Pons (tissue), 1 donor: ENCODE measurements at regions not wholly inside any gene's neighbourhood (a gene's known extent, or its start where the extent isn't known, plus 50 kb on each side); places are given as distances from the start of the nearest gene placed in this dataset.
A peak's percentile ranks its signal among the peaks of the same experiment; 100 is the strongest.
"Not testable (repeated sequence)": the region's sequence is repeated elsewhere in the genome, so short reads cannot be mapped to it uniquely, and the experiment has no call there.

Source experiments
- DNase-seq: peaks from one replicate; pipeline ENCODE4 v3.0.0-alpha.2; 2016; ENCODE audit warnings: low spot score

DNA sequence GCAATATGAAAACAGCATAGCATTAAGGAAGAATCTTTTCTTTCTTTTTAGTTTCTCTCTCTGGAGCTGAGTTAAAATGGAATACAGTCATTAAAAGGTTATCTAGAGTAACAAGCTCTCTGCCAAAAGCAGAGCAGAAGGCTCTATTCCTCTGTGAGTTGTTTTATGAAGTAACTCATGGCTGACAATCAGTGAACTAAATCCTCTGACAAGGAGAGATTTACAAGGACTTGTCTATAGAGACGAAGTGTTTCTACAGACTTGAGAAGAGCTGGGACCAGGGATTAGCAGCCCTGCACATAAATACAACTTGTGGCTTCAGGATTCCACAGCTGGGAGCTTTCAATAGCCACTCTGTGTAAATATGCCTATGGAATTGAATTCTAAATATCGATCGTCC lies 192.5 kb upstream of the RAG2 start:
- no peak for DNase-seq

DNA sequence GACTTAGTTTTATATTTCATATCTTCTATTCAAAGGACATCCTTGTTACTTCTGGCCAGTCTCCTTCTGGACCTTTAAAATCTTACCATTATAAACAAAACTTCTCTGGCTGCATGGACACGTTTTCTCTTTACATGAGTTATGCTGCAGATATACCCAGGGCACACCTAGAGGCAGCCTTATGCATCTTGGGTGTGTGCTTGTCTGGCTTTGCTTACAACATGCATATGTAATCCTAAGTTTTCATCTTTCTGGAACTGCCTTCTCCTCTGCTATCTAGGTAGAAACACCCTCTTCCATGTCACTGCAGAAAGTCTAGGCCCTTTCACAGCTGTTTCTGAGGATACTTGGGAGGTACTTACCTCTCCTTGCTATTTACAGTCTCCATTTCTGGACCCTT lies 185.8 kb upstream of the RAG2 start:
- no peak for DNase-seq

DNA sequence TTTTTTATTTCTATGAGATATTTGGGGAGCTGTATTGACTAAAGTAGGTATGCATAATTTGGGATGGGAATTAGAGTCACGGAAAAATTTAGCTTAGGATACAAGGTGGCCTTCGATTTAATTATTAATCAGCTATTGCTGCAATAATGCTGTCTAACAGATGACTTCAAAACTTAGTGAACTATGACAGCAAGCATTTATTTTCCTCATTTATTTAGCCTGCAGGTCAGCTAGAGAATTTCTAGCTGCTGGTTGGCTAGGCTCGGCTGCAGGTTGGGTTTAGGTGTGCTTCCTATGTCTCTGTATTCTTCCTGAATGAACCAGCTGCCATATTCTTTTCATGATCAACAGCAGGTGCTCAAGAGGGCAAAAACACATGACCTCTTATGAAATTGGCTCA lies 181.8 kb upstream of the RAG2 start:
- no peak for DNase-seq

DNA sequence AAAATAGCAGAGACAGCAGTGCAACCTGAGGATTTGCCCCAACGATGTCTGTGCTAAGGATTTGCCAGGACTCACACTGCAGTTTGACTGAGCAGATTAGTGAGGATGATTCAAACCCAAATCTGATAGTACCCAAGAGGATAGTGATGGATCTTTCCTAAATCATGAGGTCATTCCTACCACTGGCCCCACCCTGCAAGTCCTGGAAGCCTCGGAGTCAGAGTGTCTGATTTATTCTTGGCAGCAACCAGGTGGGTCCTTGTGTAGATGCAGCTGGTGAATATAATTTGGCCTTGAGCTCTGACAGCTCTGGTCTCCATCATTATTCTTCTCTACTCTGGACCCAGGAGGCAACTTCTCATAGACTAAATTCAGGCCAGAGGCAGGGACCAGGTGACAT lies 179.3 kb upstream of the RAG2 start:
- no peak for DNase-seq

DNA sequence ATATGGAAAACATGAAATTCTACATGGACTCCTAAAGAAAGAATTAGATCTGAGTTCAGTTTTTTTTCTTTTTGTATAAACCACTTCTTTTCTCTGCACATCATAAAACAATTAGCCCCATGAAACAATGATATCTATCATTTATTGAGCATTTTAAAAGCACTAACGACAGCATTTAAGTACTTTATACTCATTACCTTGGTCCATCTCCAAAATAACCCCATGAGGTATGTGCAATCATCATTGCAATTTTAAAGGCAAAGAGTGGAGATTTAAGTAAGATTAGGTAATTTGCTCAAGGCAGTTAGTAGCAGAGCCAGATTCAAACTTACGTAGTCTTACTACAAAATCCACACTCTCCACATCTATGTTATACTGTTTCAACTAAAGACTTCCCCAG lies 177.7 kb upstream of the RAG2 start:
- no peak for DNase-seq

DNA sequence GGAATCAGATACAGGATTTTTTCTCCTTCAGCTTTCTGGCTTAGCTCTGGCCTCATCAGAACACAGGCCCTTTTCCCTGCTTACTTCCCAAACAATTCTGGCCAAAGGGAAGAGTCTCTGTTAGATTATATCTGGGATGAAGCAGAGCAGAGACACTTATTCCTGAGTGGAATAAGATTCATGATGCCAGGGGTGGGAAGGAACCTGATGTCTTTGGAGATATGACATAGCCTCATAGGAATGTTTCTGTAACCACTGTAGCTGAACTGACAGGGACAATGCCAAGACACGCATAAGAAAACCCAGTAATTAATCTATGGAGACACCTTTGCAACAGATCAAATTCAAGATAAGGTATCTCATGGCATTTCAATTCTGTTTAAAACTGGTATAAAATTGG lies 177.1 kb upstream of the RAG2 start:
- no peak for DNase-seq

DNA sequence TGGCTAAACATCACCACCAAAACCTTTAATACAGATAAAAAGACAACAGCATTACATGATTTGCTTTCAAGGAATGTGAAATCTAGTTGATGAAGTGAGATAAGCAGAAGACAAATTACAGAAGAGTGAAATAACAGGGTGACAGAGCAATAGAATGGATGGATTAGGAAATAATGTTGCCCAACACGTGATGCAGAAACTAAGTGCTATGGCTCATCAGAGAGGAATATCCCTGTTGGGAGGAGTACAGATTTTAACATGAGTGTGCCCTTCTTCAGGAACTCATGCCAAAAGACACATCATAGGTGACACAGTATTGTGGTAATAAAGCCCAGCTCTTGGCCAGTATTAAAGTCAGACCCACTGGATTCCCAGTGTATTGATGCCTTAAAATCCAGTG lies 176.6 kb upstream of the RAG2 start:
- no peak for DNase-seq

DNA sequence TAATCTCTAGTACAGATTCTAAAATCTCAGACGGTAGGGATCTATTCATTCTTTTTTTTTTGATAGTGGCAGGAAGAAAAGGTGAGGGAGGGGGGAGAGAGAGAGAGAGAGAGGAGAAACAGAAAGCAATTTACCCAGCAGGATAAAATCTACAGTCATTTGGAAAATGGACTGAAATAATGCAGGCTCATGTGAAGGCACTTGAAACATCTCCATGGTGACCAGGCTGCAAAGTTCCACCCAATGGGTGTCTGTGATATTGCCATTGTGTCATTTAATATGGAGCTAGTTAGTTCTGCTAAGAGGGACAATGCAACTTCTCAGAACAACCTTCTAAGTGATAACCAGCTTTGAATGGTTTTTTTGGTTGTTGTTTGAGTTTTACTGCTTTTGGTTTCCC lies 165.2 kb upstream of the RAG2 start:
- DNase-seq, result no peak

DNA sequence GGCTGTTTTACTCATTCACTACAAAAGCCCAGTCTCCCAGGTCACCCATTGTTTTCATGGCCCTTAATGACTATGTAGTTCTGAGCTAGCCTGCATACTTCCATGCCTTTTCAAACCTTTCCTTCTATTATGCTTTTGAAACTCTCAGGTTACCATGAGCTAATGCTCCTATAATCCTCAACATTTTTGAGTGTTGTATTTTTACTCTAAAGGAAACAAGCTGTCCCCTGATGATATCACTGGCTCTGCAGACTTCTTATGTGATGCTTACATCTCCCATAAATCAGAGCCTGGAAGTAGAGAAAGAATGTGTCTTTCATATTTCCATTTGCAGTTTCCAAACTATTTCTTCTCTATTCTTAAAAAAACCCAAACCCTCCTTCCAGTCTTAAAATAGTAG lies 159.0 kb upstream of the RAG2 start:
- DNase-seq, result no peak

DNA sequence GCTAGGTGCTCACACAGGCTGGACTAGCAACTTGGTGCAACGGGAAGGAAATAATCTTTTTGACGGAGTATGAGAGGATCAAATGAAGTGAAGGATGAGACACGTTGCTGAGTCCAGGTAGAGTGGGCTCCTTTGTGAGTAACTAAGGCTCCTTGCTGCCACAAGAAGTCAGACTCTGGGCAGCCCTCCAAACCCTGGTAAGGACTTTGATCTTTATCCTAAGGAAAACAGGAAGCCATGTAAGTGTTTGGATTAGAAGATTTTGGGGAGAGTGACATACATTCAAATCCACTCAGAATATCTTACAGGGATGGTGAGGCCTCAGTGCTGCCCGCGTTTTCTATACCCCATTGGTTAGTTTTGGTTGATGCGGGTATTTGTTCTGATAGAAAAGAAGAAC lies 155.9 kb upstream of the RAG2 start:
- DNase-seq, result no peak

DNA sequence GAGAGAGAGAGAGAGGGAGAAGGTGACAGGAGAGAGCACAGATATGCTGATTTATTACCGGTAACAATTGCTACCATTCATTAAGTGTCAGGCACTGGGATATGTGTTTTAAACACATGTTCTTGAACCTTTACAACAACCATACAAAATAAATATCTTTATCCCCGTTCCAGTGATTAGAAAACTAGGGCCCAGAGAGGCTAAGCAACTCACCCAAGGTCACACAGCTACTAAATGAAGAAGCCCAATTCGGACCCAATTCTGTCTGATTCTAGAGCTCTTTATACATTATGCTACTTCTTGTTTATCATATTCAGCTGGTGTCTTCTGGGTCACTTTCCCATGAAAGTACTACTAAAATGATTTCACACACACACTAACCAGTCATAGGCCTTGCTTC lies 154.0 kb upstream of the RAG2 start:
- DNase-seq, result no peak

DNA sequence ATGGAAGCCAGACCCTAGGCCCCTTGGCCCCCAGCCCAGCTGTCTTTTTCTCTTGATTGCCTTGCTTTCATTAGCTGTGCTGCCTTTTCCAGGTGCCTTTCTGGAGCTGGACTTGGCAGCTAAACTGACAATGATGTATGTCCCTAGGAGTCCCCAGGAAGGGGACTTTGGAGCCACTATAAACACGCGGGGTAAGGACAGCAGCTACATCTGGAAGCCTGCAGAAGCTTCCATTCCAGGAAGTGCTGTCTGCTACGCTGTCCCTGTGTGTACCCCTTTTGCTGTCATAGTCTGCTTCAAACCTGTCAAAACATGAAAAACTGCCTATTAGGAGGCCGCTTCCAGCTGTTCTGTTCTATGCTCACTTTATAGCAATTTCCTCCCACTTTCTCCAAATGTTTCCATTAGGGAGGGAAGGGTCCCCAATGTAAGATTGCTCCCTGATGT lies 153.3 kb upstream of the RAG2 start:
- no peak for DNase-seq

DNA sequence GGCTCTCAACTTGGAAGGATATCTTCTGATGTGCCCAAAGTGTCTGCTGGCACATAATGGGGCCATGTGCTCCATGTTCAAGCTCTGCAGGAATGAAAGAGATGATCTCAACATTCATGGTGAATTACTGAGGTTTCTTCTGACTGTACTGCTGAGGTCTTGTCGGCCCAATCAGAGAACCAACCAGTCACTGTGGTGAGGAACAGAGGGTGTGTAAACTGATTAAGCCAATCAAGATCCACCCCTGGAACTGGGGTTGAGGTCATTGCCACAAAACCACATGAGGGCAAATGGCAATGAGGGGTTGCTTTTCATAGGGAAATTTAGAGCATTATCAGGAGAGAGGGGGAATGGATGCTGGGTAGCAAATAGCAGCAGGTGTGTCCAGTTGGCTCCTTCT lies 152.3 kb upstream of the RAG2 start:
- no peak for DNase-seq

DNA sequence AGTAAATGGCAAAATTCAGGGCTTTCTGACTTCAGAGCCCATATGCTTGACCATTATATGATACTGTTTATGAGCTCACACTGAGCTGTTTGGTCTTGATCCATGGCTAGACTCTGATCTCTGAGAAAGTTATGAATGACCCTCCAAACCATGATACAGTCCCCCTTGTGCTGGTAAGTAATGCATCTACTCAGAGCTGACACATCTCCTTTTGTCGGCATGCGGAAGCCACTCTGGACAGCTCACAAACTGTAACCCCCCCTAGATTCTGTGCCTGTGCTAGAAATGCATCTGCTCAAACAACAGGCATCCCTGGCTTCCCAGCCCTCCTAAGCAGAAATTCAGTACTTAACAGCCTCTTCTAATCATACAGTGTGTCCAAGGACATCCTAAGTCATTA lies 150.8 kb upstream of the RAG2 start:
- no peak for DNase-seq

DNA sequence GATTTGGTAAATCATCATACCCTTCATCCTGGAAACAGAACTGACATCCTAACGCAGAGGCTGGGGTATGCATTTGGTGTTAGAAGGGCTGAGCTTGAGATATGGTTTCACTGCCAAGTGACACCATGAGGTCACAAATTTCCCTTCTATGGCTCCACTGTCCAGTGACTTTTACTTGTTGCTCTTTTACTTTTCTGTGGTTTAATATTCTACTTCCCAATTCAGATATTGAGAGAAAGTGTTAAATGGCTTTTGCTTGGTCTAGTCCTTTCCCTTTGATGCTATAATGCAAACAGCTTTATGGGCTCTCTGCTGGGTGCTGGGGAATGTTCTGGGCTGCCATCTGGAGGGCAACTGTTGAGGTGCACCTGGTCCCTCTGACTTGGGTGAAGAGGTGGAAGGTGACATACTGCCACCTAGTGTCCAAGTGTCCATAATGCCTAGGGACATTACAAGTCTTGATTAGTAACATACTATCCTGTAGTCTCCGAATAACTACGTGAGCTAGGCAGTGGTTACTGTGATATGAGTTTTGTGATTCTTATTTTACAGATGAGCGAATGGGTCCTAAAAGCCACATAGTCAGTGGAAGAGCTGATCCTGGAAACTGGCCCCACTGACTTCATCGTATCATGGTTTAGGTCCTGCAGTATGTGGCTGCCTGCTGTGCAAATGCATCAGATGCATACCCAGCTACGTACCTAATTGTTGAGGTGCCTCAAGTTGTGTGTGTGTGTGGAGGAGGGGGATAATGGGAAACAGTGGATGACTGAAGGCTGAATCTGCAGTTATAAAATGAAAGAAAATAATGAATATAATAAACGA lies 149.1 kb upstream of the RAG2 start:
- peak; percentile 94 for DNase-seq

DNA sequence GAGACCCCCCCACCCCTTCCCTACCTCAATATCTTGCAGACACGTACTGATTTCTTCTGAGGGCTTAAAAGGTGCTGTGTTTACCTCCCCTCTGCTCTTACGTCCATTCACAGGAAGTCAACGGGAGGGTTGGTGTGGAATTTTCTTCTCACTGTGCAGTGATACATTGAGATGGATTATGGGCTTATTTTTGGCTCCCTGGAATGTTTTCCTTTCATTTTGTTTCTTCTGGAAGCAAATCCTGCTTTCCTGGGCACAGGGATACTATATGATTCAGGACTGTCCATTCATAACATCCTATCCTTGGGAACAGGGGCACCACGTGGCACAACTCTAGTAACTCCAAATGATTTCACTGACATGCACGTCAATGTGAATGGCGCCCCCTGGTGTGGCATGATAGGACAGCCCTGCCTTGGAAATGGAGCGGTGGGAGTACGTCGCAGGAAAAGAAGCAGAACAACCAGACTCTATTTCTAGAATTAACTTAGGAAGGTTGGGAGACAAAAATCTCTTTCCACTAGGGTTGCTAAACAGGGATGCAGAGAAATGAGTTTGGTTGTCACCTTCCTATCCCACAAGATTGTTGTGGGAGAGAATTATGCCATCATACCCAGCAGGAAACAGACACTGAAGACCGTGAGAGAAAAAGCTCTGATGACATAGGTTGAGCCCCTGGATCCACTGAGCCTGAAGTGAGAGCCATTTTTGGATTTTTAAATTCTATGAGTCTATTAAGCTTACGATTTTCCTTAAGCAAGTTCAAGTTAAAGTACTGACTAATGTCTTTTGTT lies 146.5 kb upstream of the RAG2 start:
- DNase-seq, result peak; percentile 76

DNA sequence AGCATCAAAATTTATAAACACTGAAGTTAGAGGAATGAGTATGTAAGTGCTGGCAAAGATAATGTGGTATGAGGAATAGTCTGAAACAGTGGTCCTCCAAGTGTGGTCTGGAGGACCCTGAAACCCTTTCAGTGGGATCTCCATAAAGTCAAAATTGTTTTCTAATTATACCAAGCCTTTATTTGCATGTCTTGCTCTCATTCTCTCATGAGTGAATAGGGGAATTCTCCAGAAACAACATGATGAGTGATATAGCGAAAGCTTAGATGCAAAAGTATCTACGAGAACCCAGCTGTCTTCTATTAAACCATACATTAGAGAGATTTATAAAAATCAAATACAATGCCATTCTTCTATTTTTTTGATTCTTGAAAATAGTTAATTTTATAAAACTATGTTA lies 145.0 kb upstream of the RAG2 start:
- no peak for DNase-seq

DNA sequence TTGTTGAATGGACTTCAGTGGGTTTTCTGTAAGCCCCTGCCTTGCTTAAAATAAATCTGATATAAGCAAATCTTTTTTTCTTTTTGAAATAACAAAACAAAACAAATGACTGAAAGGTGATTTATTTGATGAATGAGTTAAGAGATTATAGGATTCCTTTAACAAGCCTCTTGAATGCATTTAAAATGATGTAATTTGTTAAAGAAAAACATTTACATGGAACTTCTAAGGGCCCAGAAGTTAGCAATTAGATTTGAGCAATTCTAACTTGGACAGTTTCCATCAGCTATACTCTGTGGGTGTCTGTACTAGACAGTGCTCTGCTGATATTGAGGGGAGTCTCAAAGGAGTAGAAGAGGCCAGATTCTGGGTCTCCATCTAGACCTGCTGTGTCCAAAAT lies 143.5 kb upstream of the RAG2 start:
- no peak for DNase-seq

DNA sequence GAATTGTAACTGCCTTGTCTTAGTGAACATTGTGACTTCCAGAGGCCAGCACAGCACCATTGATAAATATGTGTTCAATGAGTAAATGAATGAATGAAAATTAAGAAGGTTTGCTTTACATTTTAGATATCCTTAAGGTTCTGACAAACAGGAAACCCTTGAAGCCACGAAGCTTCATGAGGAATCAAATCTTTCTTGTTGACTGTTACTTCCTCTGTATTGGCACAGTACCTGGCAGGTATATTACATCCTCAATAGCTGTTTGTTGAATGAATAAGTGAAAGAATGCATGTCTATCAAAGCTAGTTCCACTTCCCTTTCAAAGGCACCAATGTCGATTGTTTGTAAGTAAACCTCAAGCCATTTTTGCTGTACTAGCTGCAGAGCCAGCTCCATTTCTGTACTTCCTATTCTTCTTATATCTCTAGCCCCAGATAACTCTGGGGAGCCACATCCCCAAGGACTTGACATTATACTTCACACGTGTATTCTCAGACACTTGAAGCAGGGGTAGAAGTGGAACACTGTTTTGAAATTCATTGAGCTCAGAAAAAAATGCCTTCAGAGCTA lies 140.3 kb upstream of the RAG2 start:
- DNase-seq, result peak; percentile 65

DNA sequence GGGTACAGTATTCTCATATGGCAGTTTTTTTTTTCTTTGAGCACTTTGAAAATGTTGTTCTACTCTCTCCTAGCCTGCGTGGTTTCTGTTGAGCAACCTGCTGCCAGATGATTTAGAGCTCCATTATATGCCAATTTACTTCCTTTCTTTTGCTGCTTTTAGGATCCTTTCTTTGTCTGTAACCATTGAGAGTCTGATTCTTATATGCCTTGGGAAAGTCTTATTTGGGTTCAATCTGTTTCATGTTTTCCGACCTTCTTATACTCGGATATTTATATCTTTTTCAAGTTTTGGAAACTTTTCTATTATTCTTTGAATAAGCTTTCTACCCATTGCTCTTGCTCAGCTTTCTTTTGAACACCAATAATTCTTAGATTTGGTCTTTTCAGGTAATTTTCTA lies 138.1 kb upstream of the RAG2 start:
- no peak for DNase-seq

DNA sequence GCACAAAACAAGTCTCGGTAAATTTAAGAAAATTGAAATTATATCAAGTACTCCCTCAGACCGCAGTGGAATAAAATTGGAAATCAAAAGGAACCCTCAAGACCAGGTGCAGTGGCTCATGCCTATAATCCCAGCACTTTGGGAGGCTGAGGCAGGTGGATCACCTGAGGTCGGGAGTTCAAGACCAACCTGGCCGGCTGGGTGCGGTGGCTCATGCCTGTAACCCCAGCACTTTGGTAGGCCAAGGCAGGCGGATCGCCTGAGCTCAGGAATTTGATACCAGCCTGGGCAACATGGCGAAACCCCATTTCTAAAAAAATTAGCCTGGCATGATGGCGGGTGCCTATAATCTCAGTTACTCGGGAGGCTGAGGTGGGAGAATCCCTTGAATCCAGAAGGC lies 135.7 kb upstream of the RAG2 start:
- DNase-seq, result not testable (repeated sequence)

DNA sequence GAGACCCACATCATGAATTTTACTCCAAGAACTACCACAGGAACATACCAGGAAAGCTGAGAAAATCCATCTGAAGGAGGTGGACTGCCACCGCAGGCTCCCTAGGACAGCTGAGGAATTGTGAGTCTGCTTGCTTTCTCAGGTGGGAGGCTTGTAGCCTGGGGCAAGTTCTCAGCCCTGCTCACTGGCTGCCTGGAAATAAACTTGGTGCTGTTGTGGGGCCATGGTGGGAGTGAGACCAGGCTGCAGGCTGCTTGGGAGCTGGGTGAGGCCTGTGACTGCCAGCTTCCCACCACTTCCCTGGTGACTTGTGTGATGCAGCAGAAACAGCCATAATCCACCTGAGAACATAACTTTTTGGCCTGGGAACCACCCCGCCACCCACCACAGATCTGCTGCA lies 132.7 kb upstream of the RAG2 start:
- DNase-seq, result no peak

DNA sequence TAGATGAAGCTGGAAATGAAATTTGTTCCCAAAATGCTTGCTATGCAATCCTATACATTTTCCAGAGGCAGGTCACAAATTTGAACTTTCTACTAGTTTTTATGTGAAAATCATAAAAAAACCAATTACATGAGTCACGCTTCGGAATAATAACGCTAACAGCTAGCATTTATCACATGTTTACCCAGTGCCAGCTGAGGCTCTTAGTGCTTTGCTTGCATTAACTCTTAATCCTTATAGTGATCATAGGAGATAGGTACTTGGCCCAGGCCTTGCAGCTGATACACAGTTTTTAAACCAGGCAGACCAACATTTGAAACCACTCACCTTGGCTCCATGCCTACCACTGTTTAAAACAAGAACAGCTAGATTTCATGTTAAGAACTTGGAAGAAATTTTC lies 131.8 kb upstream of the RAG2 start:
- DNase-seq, result no peak
